ENCODE measurements at regions not wholly inside any gene's neighbourhood (a gene's known extent, or its start where the extent isn't known, plus 50 kb on each side); places are given as distances from the start of the nearest gene placed in this dataset.

DNA sequence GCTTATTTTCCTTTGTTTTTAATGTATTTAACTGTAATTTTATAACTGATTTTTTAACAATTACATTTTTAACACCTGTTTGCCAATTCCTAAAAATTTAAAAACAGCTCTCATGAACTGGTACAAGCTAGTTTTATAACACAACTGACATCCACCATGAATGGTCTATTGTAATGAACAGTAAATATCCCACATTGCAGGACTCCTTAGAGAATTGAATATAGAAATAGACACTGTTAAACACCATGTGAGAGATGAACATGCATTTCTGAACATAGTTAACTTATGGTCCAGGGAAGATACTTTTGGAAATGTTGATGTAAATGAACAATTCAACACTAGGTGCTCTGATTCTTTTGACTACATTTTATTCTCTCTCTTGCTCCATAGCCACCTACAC is 195.1 kb upstream of the GMDS start:
- TF ChIP-seq ZBTB7A (IDR thresholded peaks at IDR 0.05; ENCODE audit: low read depth) (no peak), YY1 (IDR thresholded peaks at IDR 0.05; ENCODE audit: low read depth) (no peak), CREB1 (IDR thresholded peaks at IDR 0.05; ENCODE audit: low read depth) (no peak), EP300 (IDR thresholded peaks at IDR 0.05; ENCODE audit: borderline replicate concordance) (no peak), FOXM1 (IDR thresholded peaks at IDR 0.05; ENCODE audit: borderline replicate concordance, low read depth) (no peak), RAD21 (IDR thresholded peaks at IDR 0.05; ENCODE audit: low read depth) (no peak), TEAD4 (IDR thresholded peaks at IDR 0.05) (no peak), TCF12 (IDR thresholded peaks at IDR 0.05; ENCODE audit: low read depth) (no peak)
- TF ChIP-seq, protein P1, sequence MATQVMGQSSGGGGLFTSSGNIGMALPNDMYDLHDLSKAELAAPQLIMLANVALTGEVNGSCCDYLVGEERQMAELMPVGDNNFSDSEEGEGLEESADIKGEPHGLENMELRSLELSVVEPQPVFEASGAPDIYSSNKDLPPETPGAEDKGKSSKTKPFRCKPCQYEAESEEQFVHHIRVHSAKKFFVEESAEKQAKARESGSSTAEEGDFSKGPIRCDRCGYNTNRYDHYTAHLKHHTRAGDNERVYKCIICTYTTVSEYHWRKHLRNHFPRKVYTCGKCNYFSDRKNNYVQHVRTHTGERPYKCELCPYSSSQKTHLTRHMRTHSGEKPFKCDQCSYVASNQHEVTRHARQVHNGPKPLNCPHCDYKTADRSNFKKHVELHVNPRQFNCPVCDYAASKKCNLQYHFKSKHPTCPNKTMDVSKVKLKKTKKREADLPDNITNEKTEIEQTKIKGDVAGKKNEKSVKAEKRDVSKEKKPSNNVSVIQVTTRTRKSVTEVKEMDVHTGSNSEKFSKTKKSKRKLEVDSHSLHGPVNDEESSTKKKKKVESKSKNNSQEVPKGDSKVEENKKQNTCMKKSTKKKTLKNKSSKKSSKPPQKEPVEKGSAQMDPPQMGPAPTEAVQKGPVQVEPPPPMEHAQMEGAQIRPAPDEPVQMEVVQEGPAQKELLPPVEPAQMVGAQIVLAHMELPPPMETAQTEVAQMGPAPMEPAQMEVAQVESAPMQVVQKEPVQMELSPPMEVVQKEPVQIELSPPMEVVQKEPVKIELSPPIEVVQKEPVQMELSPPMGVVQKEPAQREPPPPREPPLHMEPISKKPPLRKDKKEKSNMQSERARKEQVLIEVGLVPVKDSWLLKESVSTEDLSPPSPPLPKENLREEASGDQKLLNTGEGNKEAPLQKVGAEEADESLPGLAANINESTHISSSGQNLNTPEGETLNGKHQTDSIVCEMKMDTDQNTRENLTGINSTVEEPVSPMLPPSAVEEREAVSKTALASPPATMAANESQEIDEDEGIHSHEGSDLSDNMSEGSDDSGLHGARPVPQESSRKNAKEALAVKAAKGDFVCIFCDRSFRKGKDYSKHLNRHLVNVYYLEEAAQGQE (IDR thresholded peaks at IDR 0.05; ENCODE audit: low read depth) = no peak
- TF ChIP-seq, protein P2, sequence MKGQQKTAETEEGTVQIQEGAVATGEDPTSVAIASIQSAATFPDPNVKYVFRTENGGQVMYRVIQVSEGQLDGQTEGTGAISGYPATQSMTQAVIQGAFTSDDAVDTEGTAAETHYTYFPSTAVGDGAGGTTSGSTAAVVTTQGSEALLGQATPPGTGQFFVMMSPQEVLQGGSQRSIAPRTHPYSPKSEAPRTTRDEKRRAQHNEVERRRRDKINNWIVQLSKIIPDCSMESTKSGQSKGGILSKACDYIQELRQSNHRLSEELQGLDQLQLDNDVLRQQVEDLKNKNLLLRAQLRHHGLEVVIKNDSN (IDR thresholded peaks at IDR 0.05) = no peak
- TF ChIP-seq, protein P3, sequence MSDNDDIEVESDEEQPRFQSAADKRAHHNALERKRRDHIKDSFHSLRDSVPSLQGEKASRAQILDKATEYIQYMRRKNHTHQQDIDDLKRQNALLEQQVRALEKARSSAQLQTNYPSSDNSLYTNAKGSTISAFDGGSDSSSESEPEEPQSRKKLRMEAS (IDR thresholded peaks at IDR 0.05) = no peak

DNA sequence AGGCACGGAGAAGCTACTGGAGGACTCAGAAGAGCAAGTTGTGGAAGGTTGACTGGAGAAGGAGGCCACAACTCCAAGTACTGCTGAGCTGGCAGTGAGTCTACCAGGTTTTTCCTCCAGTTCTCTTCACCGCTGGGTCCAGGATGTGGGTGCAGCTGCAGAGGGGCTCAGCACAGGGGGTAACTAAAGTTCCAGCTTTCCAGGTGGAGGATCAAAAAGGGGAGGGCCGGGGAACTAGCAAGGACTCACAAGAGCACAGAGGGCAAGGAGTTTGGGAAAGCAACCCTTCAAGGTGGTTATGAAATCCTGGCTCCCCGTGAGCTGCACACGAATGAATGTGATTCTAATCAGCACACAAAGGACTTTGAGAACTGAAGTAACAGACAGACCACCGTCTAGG is 194.2 kb upstream of the GMDS start:
- TF ChIP-seq CREB1 (IDR thresholded peaks at IDR 0.05; ENCODE audit: low read depth) (no peak), TEAD4 (IDR thresholded peaks at IDR 0.05) (no peak), TCF12 (IDR thresholded peaks at IDR 0.05; ENCODE audit: low read depth) (no peak), CEBPB (IDR thresholded peaks at IDR 0.05) (no peak), YY1 (IDR thresholded peaks at IDR 0.05; ENCODE audit: low read depth) (no peak)
- TF ChIP-seq, protein P1 (IDR thresholded peaks at IDR 0.05; ENCODE audit: low read depth) = no peak
- TF ChIP-seq, protein P2 (IDR thresholded peaks at IDR 0.05) = no peak

DNA sequence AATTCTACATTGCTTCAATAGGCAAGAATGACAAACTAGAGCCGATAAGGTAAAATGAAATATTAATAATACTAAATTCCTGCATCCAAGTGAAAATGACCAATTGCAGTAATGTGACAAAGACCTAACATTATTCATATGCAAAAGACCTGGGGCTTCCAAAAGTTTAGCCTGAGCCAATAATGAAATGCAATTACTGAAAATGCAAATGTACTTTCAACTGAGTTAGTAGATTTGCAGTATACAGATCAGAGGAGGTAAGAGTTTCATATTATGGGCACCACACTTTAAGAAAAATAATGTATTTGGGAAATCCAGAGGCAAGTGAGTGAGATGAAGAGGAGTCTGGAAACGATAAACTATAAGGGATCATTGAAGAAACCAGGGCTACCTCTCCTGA is 193.7 kb upstream of the GMDS start:
- TF ChIP-seq, protein P3 (IDR thresholded peaks at IDR 0.05) = no peak
- TF ChIP-seq YY1 (IDR thresholded peaks at IDR 0.05; ENCODE audit: low read depth) (no peak), TEAD4 (IDR thresholded peaks at IDR 0.05) (no peak), RAD21 (IDR thresholded peaks at IDR 0.05; ENCODE audit: low read depth) (no peak), FOXM1 (IDR thresholded peaks at IDR 0.05; ENCODE audit: borderline replicate concordance, low read depth) (no peak), NFIC (IDR thresholded peaks at IDR 0.05) (no peak)

DNA sequence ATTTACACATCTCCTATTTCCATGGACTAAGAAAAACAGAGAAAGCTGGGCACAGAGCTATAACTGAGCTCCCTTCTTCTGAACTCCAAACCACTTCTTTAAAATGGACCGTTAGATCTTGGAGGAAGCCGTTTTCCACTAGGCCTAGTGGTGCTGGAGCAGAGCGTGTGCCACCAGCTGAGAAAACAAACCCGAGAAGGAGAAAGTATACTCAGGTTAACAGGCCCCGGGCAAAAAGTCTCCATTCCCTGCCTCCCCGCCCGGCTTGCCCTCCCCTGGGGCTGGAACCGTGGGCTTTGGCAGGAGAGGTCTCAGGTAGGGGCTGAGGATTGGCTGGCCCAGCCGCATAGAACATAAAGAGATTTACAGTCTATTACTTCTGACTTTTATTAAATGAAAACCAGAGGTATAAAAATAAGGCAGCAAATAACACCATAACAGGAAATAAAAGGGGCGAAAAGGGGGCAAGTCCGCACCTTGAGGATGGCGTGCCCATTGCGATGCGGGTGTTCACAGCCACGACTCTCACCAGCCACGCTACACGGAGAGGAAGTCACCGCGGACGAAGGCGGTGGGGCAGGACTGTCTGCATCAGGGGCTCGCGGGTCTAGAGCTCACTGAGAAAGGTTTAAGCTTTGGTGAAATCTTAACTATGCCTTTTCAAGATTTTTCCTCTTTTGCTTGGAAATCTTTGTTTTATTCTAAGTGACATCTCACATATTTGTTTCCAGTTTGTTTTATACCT is 191.2 kb upstream of the GMDS start:
- TF ChIP-seq, protein P3 (IDR thresholded peaks at IDR 0.05) = no peak
- TF ChIP-seq RAD21 (IDR thresholded peaks at IDR 0.05; ENCODE audit: low read depth) (no peak), EP300 (IDR thresholded peaks at IDR 0.05; ENCODE audit: borderline replicate concordance) (no peak), CREB1 (IDR thresholded peaks at IDR 0.05; ENCODE audit: low read depth) (no peak), EGR1 (IDR thresholded peaks at IDR 0.05) (no peak), ZBTB7A (IDR thresholded peaks at IDR 0.05; ENCODE audit: low read depth) (no peak), TEAD4 (IDR thresholded peaks at IDR 0.05) (no peak), FOXM1 (IDR thresholded peaks at IDR 0.05; ENCODE audit: borderline replicate concordance, low read depth) (no peak), NFIC (IDR thresholded peaks at IDR 0.05) (no peak), CEBPB (IDR thresholded peaks at IDR 0.05) (no peak), YY1 (IDR thresholded peaks at IDR 0.05; ENCODE audit: low read depth) (no peak), TCF12 (IDR thresholded peaks at IDR 0.05; ENCODE audit: low read depth) (no peak), TAF1 (IDR thresholded peaks at IDR 0.05; ENCODE audit: low read depth) (no peak)
- TF ChIP-seq, protein P2 (IDR thresholded peaks at IDR 0.05) = no peak
- TF ChIP-seq, protein P1 (IDR thresholded peaks at IDR 0.05; ENCODE audit: low read depth) = no peak
